ENCODE measurements at regions not wholly inside any gene's neighbourhood (a gene's known extent, or its start where the extent isn't known, plus 50 kb on each side); places are given as distances from the start of the nearest gene placed in this dataset.
A peak's percentile ranks its signal among the peaks of the same experiment; 100 is the strongest.

GRCh38 chr17:54021418-54021817 lies 198.7 kb downstream of the KIF2B start:
- no peak overlapping the region for H2BK15ac ChIP-seq (ENCODE audit: low read length)
- no peaks in the 10 kb centered on the region for H3K9me3 ChIP-seq (ENCODE audit: insufficient read depth in 2 of 2, low read depth in 1 of 2, low read length in 1 of 2)
- H2AFZ ChIP-seq (ENCODE audit: low read length): no peak overlapping the region
- H3K14ac ChIP-seq (ENCODE audit: insufficient read length): no peak overlapping the region
- H2BK5ac ChIP-seq (ENCODE audit: low read depth, low read length): no peak overlapping the region
- H3K9ac ChIP-seq (replicated peaks in 1 of 4; ENCODE audit: extremely low read depth in 1 of 4, low read depth in 3 of 4, low read length in 3 of 4): no peak overlapping the region
- POLR2A ChIA-PET (ENCODE audit: partially characterized antibody): no interaction called here
- DNase-seq (ENCODE audit: low read depth in 1 of 2, low spot score in 2 of 2): no peak
- FAIRE-seq: no peak
- no peak overlapping the region for H4K8ac ChIP-seq (ENCODE audit: extremely low read depth, insufficient read depth, low read length)
- H4K5ac ChIP-seq (ENCODE audit: insufficient read length, low read depth, low read length): no peak overlapping the region
- H3K27ac ChIP-seq (ENCODE audit: low read depth, low read length): no peak overlapping the region
- CTCF ChIA-PET (ENCODE audit: partially characterized antibody): no interaction called here
- no peaks in the 10 kb centered on the region for H3K4me1 ChIP-seq (replicated peaks in 1 of 4; ENCODE audit: control insufficient read depth in 3 of 4, insufficient read depth in 4 of 4, low read length in 3 of 4)
- no peak overlapping the region for H3K56ac ChIP-seq (replicated peaks; ENCODE audit: insufficient read length, low read depth, low read length)
- H3K23ac ChIP-seq (ENCODE audit: insufficient read length): no peak overlapping the region
- no peak overlapping the region for H3K4me2 ChIP-seq (ENCODE audit: insufficient read depth in 1 of 2, low read depth in 2 of 2, low read length in 2 of 2)
- H2AK5ac ChIP-seq (ENCODE audit: low read depth, low read length): no peak overlapping the region
- no peak overlapping the region for H4K91ac ChIP-seq (replicated peaks; ENCODE audit: insufficient read length, low read length)
- no peak overlapping the region for H3K4ac ChIP-seq (replicated peaks; ENCODE audit: insufficient read length, low read depth, low read length)
- H4K20me1 ChIP-seq (replicated peaks in 1 of 2; ENCODE audit: control insufficient read depth in 1 of 2, insufficient read depth in 2 of 2, low read length in 2 of 2): no peaks in the 10 kb centered on the region
- H3K79me1 ChIP-seq (ENCODE audit: low read depth, low read length): no peaks in the 10 kb centered on the region
- H2BK20ac ChIP-seq (ENCODE audit: low read length): no peak overlapping the region
- no peak for TF ChIP-seq RBBP5 (IDR thresholded peaks at IDR 0.05; ENCODE audit: borderline replicate concordance, low read depth, low read length)
- peak; percentile 40; the same call in 1 of the 2 replicates for TF ChIP-seq CEBPB (IDR thresholded peaks at IDR 0.05; ENCODE audit: low read depth, low read length)
- no peak overlapping the region for H2BK12ac ChIP-seq (ENCODE audit: low read depth, low read length)
- H2BK120ac ChIP-seq (replicated peaks; ENCODE audit: low read depth, low read length): no peak overlapping the region
- no peak overlapping the region for H3K4me3 ChIP-seq (ENCODE audit: extremely low read depth in 1 of 4, insufficient read depth in 2 of 4, low read depth in 3 of 4, low read length in 4 of 4)
- no peaks in the 10 kb centered on the region for H3K36me3 ChIP-seq (ENCODE audit: control insufficient read depth in 2 of 4, insufficient read depth in 4 of 4, low read length in 3 of 4)
- H3K23me2 ChIP-seq (ENCODE audit: low read depth, low read length): no peaks in the 10 kb centered on the region
- H3K27me3 ChIP-seq (replicated peaks in 1 of 4; ENCODE audit: control insufficient read depth in 3 of 4, extremely low read depth in 1 of 4, insufficient read depth in 3 of 4, low read length in 3 of 4): no peaks in the 10 kb centered on the region
- no peak overlapping the region for H3K18ac ChIP-seq (ENCODE audit: extremely low read depth, low read length)
- H3K79me2 ChIP-seq (ENCODE audit: control insufficient read depth in 1 of 2, insufficient read depth in 2 of 2, low read length in 2 of 2): no peaks in the 10 kb centered on the region
- 86% methylated on average over 1 of the region's 1 CpG; no CpG with 5 or more reads in 1 of the 2 experiments for WGBS, 2 experiments (ENCODE audit: extremely low coverage in 1 of 2, insufficient coverage in 1 of 2, insufficient read length in 1 of 2, insufficient replicate concordance in 2 of 2, low coverage in 1 of 2, low lambda C conversion rate in 2 of 2, missing lambda C conversion rate in 1 of 2)
